ENCODE measurements at regions not wholly inside any gene's neighbourhood (a gene's known extent, or its start where the extent isn't known, plus 50 kb on each side); places are given as distances from the start of the nearest gene placed in this dataset.

DNA sequence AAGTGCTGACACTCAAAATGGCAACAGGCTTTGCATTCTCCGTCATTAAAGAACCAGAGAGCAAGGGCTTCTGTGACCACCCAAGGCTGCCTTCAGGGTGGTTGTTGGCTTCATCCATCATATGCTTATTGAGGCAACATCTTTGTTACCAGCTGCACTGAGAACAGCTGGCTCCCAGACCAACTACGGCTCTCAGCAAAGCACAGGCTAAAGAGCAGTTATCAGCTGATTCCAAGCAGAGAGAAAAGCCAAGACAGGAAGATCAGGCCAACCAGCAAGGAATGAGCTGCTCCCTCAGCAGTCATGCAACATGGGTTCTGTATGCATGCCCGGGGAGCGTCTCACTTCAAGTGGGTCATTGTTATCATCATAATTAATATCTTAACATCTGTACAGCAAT, 358.9 kb downstream of the ACTL7B start:
- no peak for DNase-seq (ENCODE audit: low read depth, low spot score)
- Mint-ChIP-seq H3K36me3 (ENCODE audit: low read depth) (peaks cover 8% of the 10 kb centered on the region), H3K9me3 (peaks cover 4% of the 10 kb centered on the region), H3K27me3 (ENCODE audit: low read depth) (no peaks in the 10 kb centered on the region), H3K4me1 (no peaks in the 10 kb centered on the region), H3K4me3 (no peak overlapping the region), H3K27ac (ENCODE audit: unreplicated experiment) (no peak overlapping the region)
- TF ChIP-seq, protein P1, sequence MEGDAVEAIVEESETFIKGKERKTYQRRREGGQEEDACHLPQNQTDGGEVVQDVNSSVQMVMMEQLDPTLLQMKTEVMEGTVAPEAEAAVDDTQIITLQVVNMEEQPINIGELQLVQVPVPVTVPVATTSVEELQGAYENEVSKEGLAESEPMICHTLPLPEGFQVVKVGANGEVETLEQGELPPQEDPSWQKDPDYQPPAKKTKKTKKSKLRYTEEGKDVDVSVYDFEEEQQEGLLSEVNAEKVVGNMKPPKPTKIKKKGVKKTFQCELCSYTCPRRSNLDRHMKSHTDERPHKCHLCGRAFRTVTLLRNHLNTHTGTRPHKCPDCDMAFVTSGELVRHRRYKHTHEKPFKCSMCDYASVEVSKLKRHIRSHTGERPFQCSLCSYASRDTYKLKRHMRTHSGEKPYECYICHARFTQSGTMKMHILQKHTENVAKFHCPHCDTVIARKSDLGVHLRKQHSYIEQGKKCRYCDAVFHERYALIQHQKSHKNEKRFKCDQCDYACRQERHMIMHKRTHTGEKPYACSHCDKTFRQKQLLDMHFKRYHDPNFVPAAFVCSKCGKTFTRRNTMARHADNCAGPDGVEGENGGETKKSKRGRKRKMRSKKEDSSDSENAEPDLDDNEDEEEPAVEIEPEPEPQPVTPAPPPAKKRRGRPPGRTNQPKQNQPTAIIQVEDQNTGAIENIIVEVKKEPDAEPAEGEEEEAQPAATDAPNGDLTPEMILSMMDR (conservative IDR thresholded peaks at IDR 0.05): no peak

DNA sequence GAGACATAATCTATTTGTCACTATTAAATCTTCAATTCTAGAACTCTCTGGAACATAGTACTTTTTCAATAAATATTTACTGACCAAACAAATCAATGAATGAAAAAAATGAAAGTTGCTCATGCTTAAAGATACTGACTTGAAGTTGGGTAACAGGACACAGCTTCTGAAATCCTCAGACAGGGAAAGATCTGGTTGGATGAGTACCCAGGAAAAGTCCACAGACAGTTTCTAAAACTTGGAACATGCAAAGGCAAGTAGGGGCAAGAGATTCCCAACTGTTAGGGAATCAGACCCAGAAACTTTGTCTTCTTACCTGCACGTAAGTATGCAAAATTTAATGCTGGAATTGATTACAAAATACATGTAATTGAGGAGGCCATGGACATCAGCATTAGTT, 366.2 kb downstream of the ACTL7B start:
- Mint-ChIP-seq H3K27ac (ENCODE audit: unreplicated experiment) (no peak overlapping the region), H3K4me1 (no peaks in the 10 kb centered on the region), H3K27me3 (ENCODE audit: low read depth) (no peaks in the 10 kb centered on the region), H3K9me3 (peaks cover 5% of the 10 kb centered on the region), H3K36me3 (ENCODE audit: low read depth) (no peaks in the 10 kb centered on the region), H3K4me3 (no peak overlapping the region)
- TF ChIP-seq, protein P1 (conservative IDR thresholded peaks at IDR 0.05): no peak
- DNase-seq (ENCODE audit: low read depth, low spot score): no peak

DNA sequence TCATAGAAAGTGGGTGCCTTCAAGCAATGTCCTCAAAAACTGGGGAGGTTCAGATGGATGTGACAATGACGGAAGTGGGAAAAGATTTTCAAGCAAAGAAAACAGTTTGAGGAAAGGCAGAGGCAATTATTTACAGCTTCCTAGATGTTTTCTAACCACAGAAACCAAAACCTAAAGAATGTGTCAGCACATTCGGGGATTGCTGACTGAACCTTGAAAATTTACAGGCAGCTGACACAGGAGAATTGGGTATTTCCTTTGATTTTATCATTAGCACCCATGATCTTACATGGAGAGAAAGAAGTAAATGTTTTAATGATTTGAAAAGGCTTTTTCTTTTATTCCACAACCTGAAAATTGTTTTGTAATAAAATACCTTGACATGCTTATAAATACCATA, 369.0 kb downstream of the ACTL7B start:
- H3K27ac Mint-ChIP-seq (ENCODE audit: unreplicated experiment): no peak overlapping the region
- peaks cover 5% of the 10 kb centered on the region for H3K9me3 Mint-ChIP-seq
- TF ChIP-seq, protein P1 (conservative IDR thresholded peaks at IDR 0.05): no peak
- no peaks in the 10 kb centered on the region for H3K27me3 Mint-ChIP-seq (ENCODE audit: low read depth)
- no peaks in the 10 kb centered on the region for H3K4me1 Mint-ChIP-seq
- no peak overlapping the region for H3K4me3 Mint-ChIP-seq
- no peak for DNase-seq (ENCODE audit: low read depth, low spot score)
- H3K36me3 Mint-ChIP-seq (ENCODE audit: low read depth): no peaks in the 10 kb centered on the region

DNA sequence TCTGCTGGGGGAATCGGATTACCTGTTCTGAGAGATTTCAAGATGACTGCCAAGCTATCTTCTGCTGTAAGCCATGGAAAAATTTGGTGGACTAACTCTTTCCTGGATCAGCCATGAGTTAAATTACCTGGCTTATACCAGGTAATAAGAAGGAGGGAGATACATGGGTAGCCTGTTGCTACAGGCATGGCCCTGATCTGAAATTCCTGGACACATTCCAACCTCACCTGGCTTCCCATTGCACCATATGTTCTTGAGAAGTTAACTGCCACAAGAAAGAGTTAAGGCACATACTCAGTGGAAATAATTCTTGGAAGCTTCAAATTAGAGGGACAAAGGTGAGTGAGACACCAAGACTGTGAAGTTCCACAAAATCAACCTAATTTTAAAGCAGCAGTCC, 371.3 kb downstream of the ACTL7B start:
- Mint-ChIP-seq H3K27ac (ENCODE audit: unreplicated experiment) (no peak overlapping the region), H3K27me3 (ENCODE audit: low read depth) (no peaks in the 10 kb centered on the region), H3K36me3 (ENCODE audit: low read depth) (no peaks in the 10 kb centered on the region), H3K4me1 (no peaks in the 10 kb centered on the region), H3K9me3 (peaks cover 5% of the 10 kb centered on the region), H3K4me3 (no peak overlapping the region)
- no peak for DNase-seq (ENCODE audit: low read depth, low spot score)
- TF ChIP-seq, protein P1 (conservative IDR thresholded peaks at IDR 0.05): no peak

- Mint-ChIP-seq H3K27ac (ENCODE audit: unreplicated experiment) (no peak overlapping the region), H3K9me3 (peaks cover 3% of the 10 kb centered on the region), H3K4me3 (no peak overlapping the region), H3K27me3 (ENCODE audit: low read depth) (no peaks in the 10 kb centered on the region), H3K36me3 (ENCODE audit: low read depth) (no peaks in the 10 kb centered on the region), H3K4me1 (no peaks in the 10 kb centered on the region)
- DNase-seq (ENCODE audit: low read depth, low spot score): no peak
- TF ChIP-seq, protein P1 (conservative IDR thresholded peaks at IDR 0.05): no peak
Observed at GRCh38 chr9:108483676-108484075, 372.1 kb downstream of the ACTL7B start.

All from neural crest cell (in vitro differentiated cells).